AG04449 (cell line): ENCODE measurements at regions not wholly inside any gene's neighbourhood (a gene's known extent, or its start where the extent isn't known, plus 50 kb on each side); places are given as distances from the start of the nearest gene placed in this dataset.
"Not testable (repeated sequence)": the region's sequence is repeated elsewhere in the genome, so short reads cannot be mapped to it uniquely, and the experiment has no call there.

Experiments used
- CTCF ChIA-PET: fragments of 350-600 bp; formaldehyde crosslinking; extraction: SDS; loops from one replicate; lab custom pipeline; 2021; ENCODE audit warnings: antibody characterized with exemption; lab: Yijun Ruan, JAX
- POLR2A ChIA-PET: fragments of 400-600, 350-600 bp; formaldehyde crosslinking; extraction: SDS; loops from one replicate; lab custom pipeline; 2020; ENCODE audit warnings: antibody characterized with exemption, inconsistent platforms; lab: Yijun Ruan, JAX
- DNase-seq: peaks from one replicate; pipeline ENCODE4 v3.0.0-alpha.2; 2010; ENCODE audit warnings: low read depth, low spot score
- H3K4me3 ChIP-seq: 2 replicates; pipeline ENCODE4 v1.5.1; 2011; ENCODE audit warnings: low read depth, mild to moderate bottlenecking, control low read depth, low read length
- CTCF ChIP-seq: IDR thresholded peaks from one replicate; pipeline ENCODE4 v1.5.1; 2011; ENCODE audit warnings: mild to moderate bottlenecking, moderate library complexity, low read length, control low read depth, inconsistent platforms; ENCODE audit not compliant: insufficient read depth; ENCODE audit errors: missing control alignments

DNA sequence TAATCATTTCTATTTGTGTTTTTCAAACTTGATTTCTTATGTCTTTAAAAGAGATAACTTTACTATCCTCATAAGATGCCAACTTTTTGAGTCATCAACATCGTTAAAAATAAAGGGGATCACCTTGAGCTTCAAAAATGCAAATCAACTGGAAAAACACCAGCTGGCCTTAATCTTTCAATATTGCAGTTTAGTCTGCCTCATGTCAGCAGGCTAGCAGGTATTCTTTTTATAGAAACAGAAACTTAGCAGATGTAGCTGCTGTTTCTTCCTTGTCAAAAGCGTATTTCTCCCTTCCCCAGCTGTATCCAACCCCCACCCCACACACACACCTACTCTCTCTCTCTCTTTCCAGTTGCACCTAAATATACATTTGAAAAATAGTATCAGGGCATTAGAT lies 154.1 kb upstream of the ZNF804A start:
- TF ChIP-seq CTCF, result no peak
- DNase-seq, result no peak
- no peak overlapping the region for H3K4me3 ChIP-seq
- ChIA-PET POLR2A (no interaction called here), CTCF (no interaction called here)

GRCh38 chr2:184444623-184445223 lies 153.6 kb upstream of the ZNF804A start:
- no peak overlapping the region for H3K4me3 ChIP-seq
- CTCF ChIA-PET, result interaction anchor here (0.6 kb wide), 1 partner anchor 210 kb away, joined by 3 read pairs; no protein-coding TSS in a partner anchor
- TF ChIP-seq CTCF, result no peak
- DNase-seq, result no peak
- POLR2A ChIA-PET, result no interaction called here

GRCh38 chr2:184449760-184450159 lies 148.6 kb upstream of the ZNF804A start:
- no peak for TF ChIP-seq CTCF
- DNase-seq, result no peak
- no peak overlapping the region for H3K4me3 ChIP-seq
- ChIA-PET POLR2A (no interaction called here), CTCF (interaction anchor here (0.6 kb wide), 1 partner anchor 234 kb away, joined by 3 read pairs; no protein-coding TSS in a partner anchor)

DNA sequence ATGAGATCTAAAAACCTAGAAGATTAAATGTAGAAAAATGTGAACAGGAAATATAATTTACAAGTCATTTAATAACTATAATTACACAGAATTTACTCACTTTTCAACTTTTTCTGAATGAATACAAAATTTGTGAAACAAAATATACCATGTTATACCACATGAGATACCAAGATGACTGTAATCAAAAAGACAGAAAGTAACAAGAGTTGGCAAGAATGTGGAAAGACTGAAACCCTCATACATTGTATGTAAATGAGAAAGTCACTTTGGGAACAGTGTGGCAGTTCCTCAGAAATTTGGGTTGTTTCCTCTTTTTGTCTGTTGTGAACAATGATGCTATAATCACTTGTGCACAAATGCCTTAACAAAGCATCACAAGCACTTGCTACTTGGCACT lies 145.4 kb upstream of the ZNF804A start:
- no peak for DNase-seq
- ChIA-PET CTCF (no interaction called here), POLR2A (no interaction called here)
- TF ChIP-seq CTCF, result no peak
- no peak overlapping the region for H3K4me3 ChIP-seq

GRCh38 chr2:184455624-184456023 lies 142.7 kb upstream of the ZNF804A start:
- H3K4me3 ChIP-seq, result no peak overlapping the region
- TF ChIP-seq CTCF, result no peak
- DNase-seq, result no peak
- ChIA-PET POLR2A (no interaction called here), CTCF (no interaction called here)

DNA sequence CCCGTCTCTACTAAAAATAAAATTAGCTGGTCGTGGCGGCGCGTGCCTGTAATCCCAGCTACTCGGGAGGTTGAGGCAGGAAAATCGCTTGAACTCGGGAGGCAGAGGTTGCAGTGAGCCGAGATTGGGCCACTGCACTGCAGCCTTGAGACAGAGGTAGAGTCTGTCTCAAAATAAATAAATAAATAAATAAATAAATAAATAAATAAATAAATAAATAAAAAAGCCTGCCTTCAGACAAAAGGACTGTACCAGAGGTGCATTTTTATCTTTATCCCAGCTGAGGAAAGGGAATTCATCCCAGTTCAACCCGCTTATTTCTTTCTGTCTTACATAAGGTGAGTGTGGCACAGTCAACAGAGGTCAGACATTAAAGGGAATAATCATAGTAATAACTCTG lies 141.6 kb upstream of the ZNF804A start:
- POLR2A ChIA-PET, DNase-seq, CTCF ChIA-PET, H3K4me3 ChIP-seq: not testable (repeated sequence)
